GM12878 (cell line): ENCODE measurements at regions not wholly inside any gene's neighbourhood (a gene's known extent, or its start where the extent isn't known, plus 50 kb on each side); places are given as distances from the start of the nearest gene placed in this dataset.

ENCODE experiments used
- ATAC-seq: fragments of 200-7000 bp; cut with Tn5 transposase; 3 replicates; pipeline ENCODE4 v1.9.1; 2020; ENCODE audit warnings: mild to moderate bottlenecking, moderate library complexity
- BruUV-seq: library from RNA; stranded (reverse); fragments of 400-500 nt; replicated peaks from 2 replicates; lab custom pipeline; 2021; lab: Mats Ljungman, UMichigan
- CTCF ChIA-PET: fragments of 300-600 bp; sonication (Branson Sonifier 250); formaldehyde crosslinking; extraction: SDS; loops from one replicate; lab custom pipeline; 2021; ENCODE audit warnings: inconsistent platforms; lab: Yijun Ruan, JAX
- POLR2A ChIA-PET: fragments of 350-600 bp; formaldehyde crosslinking; extraction: SDS; loops from one replicate; lab custom pipeline; 2021; ENCODE audit warnings: inconsistent platforms; lab: Charles Lee
- RAD21 ChIA-PET: fragments of 300-600 bp; sonication (Branson Sonifier 250); formaldehyde crosslinking; loops from one replicate; lab custom pipeline; 2023; ENCODE audit warnings: antibody characterized with exemption; ENCODE audit not compliant: unreplicated experiment; lab: Charles Lee
- SMC1A ChIA-PET: fragments of 300-600 bp; sonication (Branson Sonifier 250); formaldehyde crosslinking; loops from one replicate; lab custom pipeline; 2023; ENCODE audit not compliant: unreplicated experiment, uncharacterized antibody; lab: Charles Lee
- DNase-seq: peaks from one replicate; pipeline ENCODE4 v3.0.0-alpha.2; 2011; ENCODE audit warnings: low read depth, low spot score
- FAIRE-seq: peaks from 3 replicates; lab custom pipeline; 2011; peaks lifted over from hg19 to GRCh38; lab: Jason Lieb, UNC
- H2AFZ ChIP-seq: 2 replicates; pipeline ENCODE4 v1.6.0; 2011; ENCODE audit warnings: low read depth, low read length, control low read depth; ENCODE audit not compliant: control insufficient read depth
- H3K27ac ChIP-seq: 2 replicates; pipeline ENCODE4 v1.5.1; 2011; ENCODE audit warnings: control low read depth; ENCODE audit not compliant: control insufficient read depth, insufficient read depth
- H3K27me3 ChIP-seq, 2 experiments: replicated peaks in 1 of 2; 2 replicates each; pipeline versions ENCODE4 v1.6.0 to v1.6.1; 2011; ENCODE audit warnings: low read length in 1 of 2; ENCODE audit not compliant: control insufficient read depth in 2 of 2, insufficient read depth in 2 of 2
- H3K36me3 ChIP-seq, 2 experiments: 2 replicates each; pipeline ENCODE4 v1.5.1; 2011; ENCODE audit warnings: low read length in 1 of 2; ENCODE audit not compliant: control insufficient read depth in 2 of 2, insufficient read depth in 2 of 2
- H3K4me1 ChIP-seq: 2 replicates; pipeline ENCODE4 v1.6.1; 2011; ENCODE audit warnings: mild to moderate bottlenecking, low read length, moderate library complexity, mixed read lengths; ENCODE audit not compliant: control insufficient read depth, insufficient read depth
- H3K4me2 ChIP-seq: 2 replicates; pipeline ENCODE4 v1.6.0; 2011; ENCODE audit warnings: control low read depth; ENCODE audit not compliant: control insufficient read depth, insufficient read depth
- H3K4me3 ChIP-seq: fragments of 200-600 bp; sonication (generic); 2 replicates; pipeline ENCODE4 v1.5.1; 2016
- H3K79me2 ChIP-seq: 2 replicates; pipeline ENCODE4 v1.6.0; 2011; ENCODE audit warnings: low read length; ENCODE audit not compliant: control insufficient read depth, insufficient read depth
- H3K9ac ChIP-seq: 2 replicates; pipeline ENCODE4 v1.8.0; 2011; ENCODE audit warnings: low read length, control low read depth, mixed read lengths; ENCODE audit not compliant: control insufficient read depth, insufficient read depth
- H3K9me3 ChIP-seq: replicated peaks from 3 replicates; pipeline ENCODE4 v1.5.1; 2011; ENCODE audit warnings: mild to moderate bottlenecking, low read length; ENCODE audit not compliant: control insufficient read depth, insufficient read depth
- H4K20me1 ChIP-seq: 2 replicates; pipeline ENCODE4 v1.6.0; 2011; ENCODE audit not compliant: control insufficient read depth, insufficient read depth
- CHD1 ChIP-seq: IDR thresholded peaks from 2 replicates; pipeline ENCODE4 v1.6.1; 2012; ENCODE audit warnings: low read depth, low read length, improper control_type of control experiment
- HDGF ChIP-seq: fragments of 450-650 bp; IDR thresholded peaks from 2 replicates; pipeline ENCODE4 v1.6.1; 2016; ENCODE audit warnings: antibody characterized with exemption
- JUND ChIP-seq: IDR thresholded peaks from 2 replicates; pipeline ENCODE4 v1.6.1; 2012; ENCODE audit warnings: low read depth, mild to moderate bottlenecking, low read length, improper control_type of control experiment, moderate library complexity
- SIX5 ChIP-seq: IDR thresholded peaks from 2 replicates; pipeline ENCODE4 v1.6.1; 2011; ENCODE audit warnings: mild to moderate bottlenecking, low read depth, low read length, moderate library complexity; ENCODE audit not compliant: severe bottlenecking
- SUZ12 ChIP-seq: fragments of 200-600 bp; sonication (generic); IDR thresholded peaks from one replicate; pipeline ENCODE4 v1.6.1; 2018; ENCODE audit warnings: antibody characterized with exemption, mild to moderate bottlenecking; ENCODE audit not compliant: unreplicated experiment
- TAF1 ChIP-seq: IDR thresholded peaks from 2 replicates; pipeline ENCODE4 v1.6.1; 2011; ENCODE audit warnings: mild to moderate bottlenecking, low read depth, low read length, borderline replicate concordance
- WRNIP1 ChIP-seq: IDR thresholded peaks from 2 replicates; pipeline ENCODE4 v1.6.1; 2011; ENCODE audit warnings: low read depth, low read length, improper control_type of control experiment, borderline replicate concordance
- YBX1 ChIP-seq: fragments of 450-650 bp; IDR thresholded peaks from 2 replicates; pipeline ENCODE4 v1.6.1; 2016; ENCODE audit warnings: antibody characterized with exemption
- WGBS: methylation state at CpG from one replicate; pipeline ENCODE4 v1.1.6; 2016; ENCODE audit warnings: low lambda C conversion rate; ENCODE audit not compliant: insufficient replicate concordance, insufficient coverage; ENCODE audit errors: missing lambda C conversion rate; 5-methylcytosine and 5-hydroxymethylcytosine counted together
- in situ Hi-C: fragments of 300-500 bp; cut with MboI; formaldehyde crosslinking; loops from 9 replicates; pipeline ENCODE4 v1.14.3; 2018; ENCODE audit warnings: mixed read lengths
- intact Hi-C: fragments of 100-400 bp; cut with micrococcal nuclease; formaldehyde crosslinking; loops from one replicate; pipeline ENCODE4 v1.14.2; 2022; ENCODE audit not compliant: unreplicated experiment
- TF ChIP-seq, protein P1 (sequence below): fragments of 450-650 bp; IDR thresholded peaks from 2 replicates; pipeline ENCODE4 v1.6.1; 2014; ENCODE audit warnings: mild to moderate bottlenecking

GRCh38 chr7:136325027-136325426 lies 347.9 kb upstream of the MTPN start:
- Histone ChIP-seq H4K20me1 (no peaks in the 10 kb centered on the region), H3K4me1 (no peaks in the 10 kb centered on the region), H3K27ac (no peak overlapping the region), H3K9me3 (peaks cover 2% of the 10 kb centered on the region; the same call in 1 of the 3 replicates), H3K4me3 (no peak overlapping the region), H2AFZ (no peak overlapping the region), H3K79me2 (no peaks in the 10 kb centered on the region), H3K27me3 (no peaks in the 10 kb centered on the region), H3K4me2 (no peak overlapping the region), H3K9ac (no peak overlapping the region), H3K36me3 (no peaks in the 10 kb centered on the region)
- in situ Hi-C loops, result no loop called here
- ATAC-seq (no peak), FAIRE-seq (no peak), DNase-seq (no peak)
- RAD21 ChIA-PET, result no interaction called here
- POLR2A ChIA-PET, result no interaction called here
- intact Hi-C loops, result no loop called here
- TF ChIP-seq, protein P1, sequence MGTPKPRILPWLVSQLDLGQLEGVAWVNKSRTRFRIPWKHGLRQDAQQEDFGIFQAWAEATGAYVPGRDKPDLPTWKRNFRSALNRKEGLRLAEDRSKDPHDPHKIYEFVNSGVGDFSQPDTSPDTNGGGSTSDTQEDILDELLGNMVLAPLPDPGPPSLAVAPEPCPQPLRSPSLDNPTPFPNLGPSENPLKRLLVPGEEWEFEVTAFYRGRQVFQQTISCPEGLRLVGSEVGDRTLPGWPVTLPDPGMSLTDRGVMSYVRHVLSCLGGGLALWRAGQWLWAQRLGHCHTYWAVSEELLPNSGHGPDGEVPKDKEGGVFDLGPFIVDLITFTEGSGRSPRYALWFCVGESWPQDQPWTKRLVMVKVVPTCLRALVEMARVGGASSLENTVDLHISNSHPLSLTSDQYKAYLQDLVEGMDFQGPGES, result no peak
- TF ChIP-seq JUND (no peak), HDGF (no peak), SIX5 (no peak), CHD1 (no peak), SUZ12 (no peak), WRNIP1 (no peak), YBX1 (no peak), TAF1 (no peak)
- no TSS peak for BruUV-seq
- CTCF ChIA-PET, result no interaction called here
- SMC1A ChIA-PET, result no interaction called here
- 5% methylated on average over 2 of the region's 2 CpGs for WGBS
